Memory B cell (primary cell): ENCODE measurements at regions not wholly inside any gene's neighbourhood (a gene's known extent, or its start where the extent isn't known, plus 50 kb on each side); places are given as distances from the start of the nearest gene placed in this dataset.

Experiments
- ATAC-seq: fragments of 150-1000 bp; cut with Tn5 transposase; 2 replicates; pipeline ENCODE4 v1.10.0; 2021; ENCODE audit warnings: low read depth, mild to moderate bottlenecking, moderate library complexity
- DNase-seq, 2 donors: peaks; one replicate each; pipeline ENCODE4 v3.0.0; 2022; ENCODE audit warnings: low spot score in 2 of 2
- H3K27ac Mint-ChIP-seq: one replicate; pipeline ENCODE4 v1.8.0; 2022; ENCODE audit warnings: mild to moderate bottlenecking, moderate library complexity, mixed read lengths
- H3K27me3 Mint-ChIP-seq: one replicate; pipeline ENCODE4 v1.8.0; 2022; ENCODE audit warnings: mixed read lengths
- H3K36me3 Mint-ChIP-seq: one replicate; pipeline ENCODE4 v1.8.0; 2022; ENCODE audit warnings: mild to moderate bottlenecking, mixed read lengths
- H3K4me1 Mint-ChIP-seq: one replicate; pipeline ENCODE4 v1.8.0; 2022; ENCODE audit warnings: mixed read lengths
- H3K4me3 Mint-ChIP-seq: one replicate; pipeline ENCODE4 v1.8.0; 2022; ENCODE audit warnings: mild to moderate bottlenecking, moderate library complexity, mixed read lengths
- H3K9me3 Mint-ChIP-seq: one replicate; pipeline ENCODE4 v1.8.0; 2022; ENCODE audit warnings: mixed read lengths

- Mint-ChIP-seq H3K36me3 (no peaks in the 10 kb centered on the region), H3K4me3 (no peak overlapping the region), H3K27me3 (no peaks in the 10 kb centered on the region), H3K27ac (no peak overlapping the region), H3K4me1 (no peaks in the 10 kb centered on the region), H3K9me3 (peaks cover 4% of the 10 kb centered on the region)
- no peak for ATAC-seq
- no peak for DNase-seq
These were observed 526.7 kb upstream of the WWC1 start for GRCh38 chr5:167764641-167765289.

DNA sequence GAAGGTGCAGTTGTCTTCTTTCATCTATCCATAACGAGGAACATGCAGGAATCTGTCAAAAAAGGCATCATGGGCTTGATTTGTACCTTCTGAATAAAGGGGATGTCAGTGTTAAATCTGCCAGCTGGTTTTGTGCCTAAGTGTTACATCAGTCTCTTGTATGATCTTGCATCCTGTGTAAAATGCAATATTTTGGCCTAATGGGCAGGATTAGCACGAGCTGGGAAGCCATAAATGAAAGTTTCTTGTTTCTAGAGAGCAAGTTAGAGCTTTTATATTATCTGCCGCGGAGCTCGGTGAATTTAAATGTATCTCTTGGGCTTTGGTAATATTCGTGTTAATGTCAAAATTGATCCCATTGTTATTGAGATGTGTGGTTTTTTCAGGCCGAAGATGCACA is 526.1 kb upstream of the WWC1 start:
- no peak for DNase-seq
- no peaks in the 10 kb centered on the region for H3K27me3 Mint-ChIP-seq
- H3K36me3 Mint-ChIP-seq = no peaks in the 10 kb centered on the region
- H3K4me3 Mint-ChIP-seq = no peak overlapping the region
- no peak overlapping the region for H3K27ac Mint-ChIP-seq
- peaks cover 6% of the 10 kb centered on the region for H3K9me3 Mint-ChIP-seq
- no peaks in the 10 kb centered on the region for H3K4me1 Mint-ChIP-seq
- no peak for ATAC-seq

DNA sequence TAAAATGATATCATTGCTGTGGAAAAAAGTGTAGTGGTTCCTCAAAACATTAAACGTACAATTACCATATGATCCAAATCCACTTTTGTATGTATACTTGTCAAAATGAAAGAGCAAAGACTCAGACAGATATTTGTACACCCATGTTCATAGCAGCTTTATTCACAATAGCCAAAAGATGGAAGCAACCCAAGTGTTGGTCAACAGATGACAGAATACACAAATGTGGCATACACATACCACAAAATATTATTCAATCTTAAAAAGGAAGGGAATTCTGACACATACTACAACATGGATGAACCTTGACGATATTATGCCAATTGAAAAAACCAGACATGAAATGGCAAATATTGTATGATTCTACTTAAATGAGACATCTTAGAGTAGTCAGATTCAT is 524.5 kb upstream of the WWC1 start:
- Mint-ChIP-seq H3K4me1 (no peaks in the 10 kb centered on the region), H3K9me3 (peaks cover 6% of the 10 kb centered on the region), H3K36me3 (no peaks in the 10 kb centered on the region), H3K4me3 (no peak overlapping the region), H3K27ac (no peak overlapping the region), H3K27me3 (no peaks in the 10 kb centered on the region)
- no peak for DNase-seq
- no peak for ATAC-seq

- Mint-ChIP-seq H3K4me1 (no peaks in the 10 kb centered on the region), H3K4me3 (no peak overlapping the region), H3K36me3 (no peaks in the 10 kb centered on the region), H3K27ac (no peak overlapping the region), H3K9me3 (peaks cover 6% of the 10 kb centered on the region), H3K27me3 (no peaks in the 10 kb centered on the region)
- DNase-seq (no peak), ATAC-seq (no peak)
These were observed 523.6 kb upstream of the WWC1 start for GRCh38 chr5:167767795-167768194.

DNA sequence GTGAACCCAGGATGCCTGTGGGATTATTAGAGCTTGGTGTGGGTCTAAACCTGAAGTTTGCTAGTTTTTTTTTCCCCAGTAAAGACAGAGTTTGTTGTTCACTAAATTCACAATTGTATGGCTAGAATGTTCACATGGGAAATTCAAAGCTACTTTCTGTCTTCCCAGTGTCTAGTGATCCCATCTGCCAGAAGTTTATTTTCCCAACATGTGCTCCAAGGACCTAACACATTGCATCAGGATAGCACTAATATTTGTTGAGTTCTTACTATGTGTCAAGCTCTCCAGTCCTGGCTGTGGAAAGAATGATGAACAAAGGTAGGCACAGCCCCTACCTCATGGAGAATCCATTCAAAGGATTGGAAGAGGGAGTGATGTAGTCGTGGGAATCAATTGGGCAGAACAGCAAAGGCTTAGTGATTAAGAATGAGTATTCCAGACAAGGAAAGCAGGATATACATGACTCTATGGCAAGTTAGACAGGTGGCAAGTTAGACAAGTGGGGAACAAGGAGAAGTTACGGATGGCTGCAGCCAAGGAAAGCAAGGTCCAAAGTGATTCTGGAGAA is 521.5 kb upstream of the WWC1 start:
- Mint-ChIP-seq H3K4me3 (no peak overlapping the region), H3K9me3 (peaks cover 6% of the 10 kb centered on the region), H3K27me3 (no peaks in the 10 kb centered on the region), H3K36me3 (no peaks in the 10 kb centered on the region), H3K27ac (no peak overlapping the region), H3K4me1 (no peaks in the 10 kb centered on the region)
- no peak for ATAC-seq
- no peak for DNase-seq

DNA sequence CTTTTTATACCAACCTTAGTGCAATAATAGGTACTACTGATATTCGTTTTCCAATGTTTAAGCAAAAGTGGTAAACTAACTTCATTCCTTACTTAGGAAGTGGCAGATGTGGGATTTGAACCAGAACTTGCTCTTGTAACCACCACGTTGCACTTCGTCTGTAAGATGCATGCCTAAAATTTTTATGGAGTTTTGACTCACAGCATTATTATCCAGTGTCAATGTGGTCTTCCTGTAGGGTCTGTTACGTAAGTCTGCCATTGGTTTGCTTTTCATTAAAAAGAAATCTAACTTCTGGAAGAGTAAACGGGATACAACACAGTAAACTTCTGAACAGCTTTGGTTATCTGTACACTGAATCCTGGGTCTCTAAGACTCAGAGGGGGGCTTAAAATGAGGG is 521.0 kb upstream of the WWC1 start:
- Mint-ChIP-seq H3K27ac (no peak overlapping the region), H3K27me3 (no peaks in the 10 kb centered on the region), H3K4me1 (no peaks in the 10 kb centered on the region), H3K4me3 (no peak overlapping the region), H3K36me3 (no peaks in the 10 kb centered on the region), H3K9me3 (peaks cover 6% of the 10 kb centered on the region)
- no peak for DNase-seq
- no peak for ATAC-seq

DNA sequence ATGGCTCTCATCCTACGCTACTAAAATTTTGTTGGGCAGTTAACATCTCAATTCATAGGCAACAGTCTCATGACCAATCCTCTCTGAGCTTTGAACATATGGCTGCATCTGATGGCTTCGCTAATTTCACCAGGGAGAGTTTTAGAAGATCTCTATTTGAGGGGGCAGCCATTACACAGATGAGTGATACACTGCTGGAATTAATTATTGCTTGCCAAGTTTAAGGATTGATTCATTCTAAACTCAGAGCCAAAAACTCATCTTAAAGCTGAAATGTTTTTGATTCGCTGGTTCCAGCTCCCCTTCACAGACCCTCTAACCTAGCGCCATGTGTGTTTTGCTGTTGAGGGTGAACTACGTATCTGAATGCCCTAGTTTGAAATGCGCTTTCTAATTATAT is 519.9 kb upstream of the WWC1 start:
- Mint-ChIP-seq H3K27ac (no peak overlapping the region), H3K9me3 (peaks cover 4% of the 10 kb centered on the region), H3K4me1 (no peaks in the 10 kb centered on the region), H3K27me3 (no peaks in the 10 kb centered on the region), H3K4me3 (no peak overlapping the region), H3K36me3 (no peaks in the 10 kb centered on the region)
- ATAC-seq = no peak
- no peak for DNase-seq

GRCh38 chr5:167773668-167774301 is 517.7 kb upstream of the WWC1 start:
- no peaks in the 10 kb centered on the region for H3K36me3 Mint-ChIP-seq
- no peaks in the 10 kb centered on the region for H3K27me3 Mint-ChIP-seq
- peaks cover 2% of the 10 kb centered on the region for H3K9me3 Mint-ChIP-seq

GRCh38 chr5:167777746-167778145 is 513.7 kb upstream of the WWC1 start:
- Mint-ChIP-seq H3K9me3 (no peaks in the 10 kb centered on the region), H3K27ac (no peak overlapping the region), H3K27me3 (no peaks in the 10 kb centered on the region), H3K4me1 (no peaks in the 10 kb centered on the region), H3K36me3 (no peaks in the 10 kb centered on the region), H3K4me3 (no peak overlapping the region)
- DNase-seq (no peak), ATAC-seq (no peak)

More at GRCh38 chr5:167773668-167774301, 517.7 kb upstream of the WWC1 start:
- no peak overlapping the region for H3K27ac Mint-ChIP-seq
- ATAC-seq = no peak
- DNase-seq = no peak
- H3K4me1 Mint-ChIP-seq = no peaks in the 10 kb centered on the region
- H3K4me3 Mint-ChIP-seq = no peak overlapping the region

DNA sequence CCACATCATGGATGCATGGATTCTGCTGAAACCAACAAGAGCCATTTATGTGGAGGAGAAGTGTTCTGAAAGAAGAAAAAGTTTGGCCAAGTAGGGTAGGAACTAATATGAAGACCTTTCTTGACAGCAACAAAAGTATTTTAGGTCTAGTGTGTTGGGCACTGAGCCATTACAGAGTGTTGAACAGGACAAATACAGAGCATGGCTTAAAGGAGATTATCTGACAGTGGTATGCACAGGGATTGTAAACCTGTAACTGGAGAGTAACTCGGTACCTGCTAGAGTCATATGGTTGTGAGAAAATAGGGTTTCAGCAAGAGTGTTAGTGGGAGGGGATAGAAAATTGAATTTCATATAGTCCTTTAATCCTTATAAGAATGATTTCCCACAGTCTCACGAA is 513.2 kb upstream of the WWC1 start:
- Mint-ChIP-seq H3K9me3 (no peaks in the 10 kb centered on the region), H3K27me3 (no peaks in the 10 kb centered on the region), H3K4me1 (no peaks in the 10 kb centered on the region), H3K27ac (no peak overlapping the region), H3K36me3 (no peaks in the 10 kb centered on the region), H3K4me3 (no peak overlapping the region)
- ATAC-seq (no peak), DNase-seq (no peak)

- Mint-ChIP-seq H3K4me3 (no peak overlapping the region), H3K27me3 (no peaks in the 10 kb centered on the region)
These were observed 511.8 kb upstream of the WWC1 start for GRCh38 chr5:167779644-167780043.

GRCh38 chr5:167780177-167780576 is 511.3 kb upstream of the WWC1 start:
- no peak for ATAC-seq
- no peak overlapping the region for H3K4me3 Mint-ChIP-seq
- DNase-seq = no peak
- H3K27ac Mint-ChIP-seq = no peak overlapping the region
- H3K27me3 Mint-ChIP-seq = no peaks in the 10 kb centered on the region
- no peaks in the 10 kb centered on the region for H3K36me3 Mint-ChIP-seq
- no peaks in the 10 kb centered on the region for H3K9me3 Mint-ChIP-seq
- no peaks in the 10 kb centered on the region for H3K4me1 Mint-ChIP-seq

More at GRCh38 chr5:167779644-167780043, 511.8 kb upstream of the WWC1 start:
- DNase-seq (no peak), ATAC-seq (no peak)
- Mint-ChIP-seq H3K4me1 (no peaks in the 10 kb centered on the region), H3K36me3 (no peaks in the 10 kb centered on the region), H3K9me3 (no peaks in the 10 kb centered on the region), H3K27ac (no peak overlapping the region)

DNA sequence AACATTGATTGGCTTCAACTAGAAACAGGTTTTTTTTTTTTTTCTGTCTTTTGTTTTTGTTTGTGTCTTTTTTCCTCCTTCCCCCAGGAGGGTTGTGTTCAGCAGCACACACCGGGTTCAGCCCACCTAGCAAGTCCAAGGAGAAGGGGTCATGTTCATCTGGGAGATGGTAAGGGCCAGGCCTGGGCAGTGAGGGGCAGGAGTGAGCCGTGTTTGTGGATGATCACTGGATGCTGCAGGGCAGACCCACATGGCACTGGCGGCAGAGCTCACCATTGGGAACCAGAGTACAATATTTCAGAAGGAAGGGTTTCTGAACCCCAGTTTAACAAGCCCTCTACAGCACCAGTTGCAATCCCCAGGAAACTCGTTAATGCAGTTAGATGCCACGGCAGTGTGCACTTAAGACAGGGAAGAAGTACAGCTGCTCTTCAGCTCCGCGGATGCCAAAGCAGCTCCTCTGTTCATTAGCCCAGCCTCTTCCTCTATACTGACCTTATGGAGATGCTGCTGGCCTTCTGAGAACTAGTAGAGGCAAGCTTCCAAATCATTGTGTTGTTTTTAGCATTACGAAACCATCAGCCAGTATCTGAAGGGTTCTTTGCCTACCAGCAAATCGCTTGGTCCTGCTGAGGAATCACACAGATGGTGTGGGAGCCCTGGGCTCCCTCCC is 508.2 kb upstream of the WWC1 start:
- H3K4me3 Mint-ChIP-seq = no peak overlapping the region
- H3K9me3 Mint-ChIP-seq = no peaks in the 10 kb centered on the region
- no peak for ATAC-seq
- DNase-seq = no peak
- no peak overlapping the region for H3K27ac Mint-ChIP-seq
- no peaks in the 10 kb centered on the region for H3K4me1 Mint-ChIP-seq
- no peaks in the 10 kb centered on the region for H3K27me3 Mint-ChIP-seq
- no peaks in the 10 kb centered on the region for H3K36me3 Mint-ChIP-seq

GRCh38 chr5:167785106-167785505 is 506.3 kb upstream of the WWC1 start:
- Mint-ChIP-seq H3K27ac (no peak overlapping the region), H3K4me1 (no peaks in the 10 kb centered on the region), H3K4me3 (no peak overlapping the region), H3K36me3 (no peaks in the 10 kb centered on the region), H3K27me3 (no peaks in the 10 kb centered on the region), H3K9me3 (no peaks in the 10 kb centered on the region)
- DNase-seq (no peak), ATAC-seq (no peak)
